Chondrocyte (in vitro differentiated cells): ENCODE measurements at regions not wholly inside any gene's neighbourhood (a gene's known extent, or its start where the extent isn't known, plus 50 kb on each side); places are given as distances from the start of the nearest gene placed in this dataset.

Experiments used
- DNase-seq: peaks from one replicate; pipeline ENCODE4 v3.0.0; 2021; ENCODE audit warnings: mixed read lengths, low spot score
- H3K27ac Mint-ChIP-seq: one replicate; pipeline ENCODE4 v1.8.0; 2021; ENCODE audit warnings: mild to moderate bottlenecking, moderate library complexity, mixed read lengths; ENCODE audit not compliant: unreplicated experiment
- H3K27me3 Mint-ChIP-seq: 2 replicates; pipeline ENCODE4 v1.8.0; 2021; ENCODE audit warnings: low read depth, mixed read lengths
- H3K36me3 Mint-ChIP-seq: 2 replicates; pipeline ENCODE4 v1.8.0; 2021; ENCODE audit warnings: low read depth, mixed read lengths
- H3K4me1 Mint-ChIP-seq: 2 replicates; pipeline ENCODE4 v1.8.0; 2021; ENCODE audit warnings: low read depth, mild to moderate bottlenecking, mixed read lengths
- H3K4me3 Mint-ChIP-seq: one replicate; pipeline ENCODE4 v1.8.0; 2021; ENCODE audit warnings: mild to moderate bottlenecking, moderate library complexity, mixed read lengths; ENCODE audit not compliant: unreplicated experiment
- H3K9me3 Mint-ChIP-seq: 2 replicates; pipeline ENCODE4 v1.8.0; 2021; ENCODE audit warnings: low read depth, mixed read lengths
- TF ChIP-seq, protein P1 (sequence below): fragments of 200-600 bp; sonication (generic); IDR thresholded peaks from 2 replicates; pipeline ENCODE4 v1.5.0; 2021; ENCODE audit warnings: antibody characterized with exemption, mild to moderate bottlenecking, moderate library complexity

DNA sequence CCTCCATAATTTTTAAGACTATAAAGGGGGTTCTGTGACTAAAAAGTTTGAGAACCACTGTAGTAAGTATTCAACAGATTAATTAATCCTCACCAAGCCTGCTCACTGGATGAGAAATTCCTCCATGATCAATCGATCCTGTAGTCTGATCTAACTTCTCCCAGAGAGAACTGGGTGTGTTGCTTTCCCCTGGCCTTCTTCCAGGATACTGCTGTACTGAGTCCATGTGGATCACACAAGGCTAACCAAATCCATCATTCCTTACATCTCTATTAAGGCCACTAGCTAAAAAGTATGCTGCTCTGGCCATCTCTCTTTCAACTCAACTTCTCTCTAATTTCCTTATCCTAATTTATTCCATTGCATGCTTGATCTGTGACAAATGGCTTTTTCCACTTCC is 280.2 kb upstream of the PCSK5 start:
- no peak overlapping the region for H3K27ac Mint-ChIP-seq
- no peaks in the 10 kb centered on the region for H3K9me3 Mint-ChIP-seq
- H3K36me3 Mint-ChIP-seq: no peaks in the 10 kb centered on the region
- H3K4me1 Mint-ChIP-seq: no peaks in the 10 kb centered on the region
- no peak for DNase-seq
- TF ChIP-seq, protein P1, sequence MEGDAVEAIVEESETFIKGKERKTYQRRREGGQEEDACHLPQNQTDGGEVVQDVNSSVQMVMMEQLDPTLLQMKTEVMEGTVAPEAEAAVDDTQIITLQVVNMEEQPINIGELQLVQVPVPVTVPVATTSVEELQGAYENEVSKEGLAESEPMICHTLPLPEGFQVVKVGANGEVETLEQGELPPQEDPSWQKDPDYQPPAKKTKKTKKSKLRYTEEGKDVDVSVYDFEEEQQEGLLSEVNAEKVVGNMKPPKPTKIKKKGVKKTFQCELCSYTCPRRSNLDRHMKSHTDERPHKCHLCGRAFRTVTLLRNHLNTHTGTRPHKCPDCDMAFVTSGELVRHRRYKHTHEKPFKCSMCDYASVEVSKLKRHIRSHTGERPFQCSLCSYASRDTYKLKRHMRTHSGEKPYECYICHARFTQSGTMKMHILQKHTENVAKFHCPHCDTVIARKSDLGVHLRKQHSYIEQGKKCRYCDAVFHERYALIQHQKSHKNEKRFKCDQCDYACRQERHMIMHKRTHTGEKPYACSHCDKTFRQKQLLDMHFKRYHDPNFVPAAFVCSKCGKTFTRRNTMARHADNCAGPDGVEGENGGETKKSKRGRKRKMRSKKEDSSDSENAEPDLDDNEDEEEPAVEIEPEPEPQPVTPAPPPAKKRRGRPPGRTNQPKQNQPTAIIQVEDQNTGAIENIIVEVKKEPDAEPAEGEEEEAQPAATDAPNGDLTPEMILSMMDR: no peak
- H3K4me3 Mint-ChIP-seq: no peak overlapping the region
- H3K27me3 Mint-ChIP-seq: peaks cover 27% of the 10 kb centered on the region

DNA sequence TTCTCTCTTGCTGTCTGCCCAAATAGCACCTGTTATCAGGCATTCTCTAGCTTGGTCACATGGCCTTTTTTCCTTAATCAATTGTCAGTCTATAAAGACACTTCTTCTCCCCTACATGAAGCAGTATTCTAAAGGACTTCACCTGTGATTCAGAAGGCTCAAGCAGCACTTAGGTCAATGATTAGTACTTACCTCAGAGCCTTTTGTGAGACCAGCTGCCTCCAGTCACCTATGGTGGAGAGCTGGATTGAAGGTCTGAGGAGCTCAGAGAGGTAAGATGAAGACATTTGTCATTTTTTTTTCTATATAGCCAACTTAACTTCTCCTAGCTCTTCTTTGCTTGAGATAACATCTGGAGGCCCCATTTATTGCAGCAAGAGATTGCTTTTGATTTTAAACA is 278.3 kb upstream of the PCSK5 start:
- TF ChIP-seq, protein P1: no peak
- Mint-ChIP-seq H3K27ac (no peak overlapping the region), H3K36me3 (no peaks in the 10 kb centered on the region), H3K27me3 (peaks cover 23% of the 10 kb centered on the region), H3K4me3 (no peak overlapping the region), H3K9me3 (no peaks in the 10 kb centered on the region), H3K4me1 (peaks cover 9% of the 10 kb centered on the region)
- no peak for DNase-seq

DNA sequence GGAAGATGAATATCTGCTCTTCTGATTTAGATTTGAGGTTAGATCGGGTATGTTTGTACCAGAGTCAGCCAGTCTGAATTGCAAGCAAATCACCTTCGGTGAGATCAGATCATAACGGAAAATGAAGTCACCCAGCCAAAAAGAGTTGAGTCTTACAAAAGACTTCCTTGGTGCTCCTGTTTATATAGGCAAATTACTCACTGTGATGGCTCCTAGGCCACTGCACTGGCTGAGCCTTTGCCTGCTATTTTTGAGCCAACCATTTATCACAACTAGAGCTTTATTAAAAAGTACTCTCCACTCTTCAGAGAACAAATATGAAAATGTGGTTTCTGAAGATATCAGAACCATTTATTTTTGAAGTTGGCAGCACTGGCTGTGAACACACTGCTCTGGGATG is 277.7 kb upstream of the PCSK5 start:
- Mint-ChIP-seq H3K4me1 (peaks cover 11% of the 10 kb centered on the region), H3K9me3 (no peaks in the 10 kb centered on the region), H3K27me3 (peaks cover 22% of the 10 kb centered on the region), H3K27ac (no peak overlapping the region), H3K4me3 (no peak overlapping the region), H3K36me3 (no peaks in the 10 kb centered on the region)
- no peak for DNase-seq
- TF ChIP-seq, protein P1: no peak

DNA sequence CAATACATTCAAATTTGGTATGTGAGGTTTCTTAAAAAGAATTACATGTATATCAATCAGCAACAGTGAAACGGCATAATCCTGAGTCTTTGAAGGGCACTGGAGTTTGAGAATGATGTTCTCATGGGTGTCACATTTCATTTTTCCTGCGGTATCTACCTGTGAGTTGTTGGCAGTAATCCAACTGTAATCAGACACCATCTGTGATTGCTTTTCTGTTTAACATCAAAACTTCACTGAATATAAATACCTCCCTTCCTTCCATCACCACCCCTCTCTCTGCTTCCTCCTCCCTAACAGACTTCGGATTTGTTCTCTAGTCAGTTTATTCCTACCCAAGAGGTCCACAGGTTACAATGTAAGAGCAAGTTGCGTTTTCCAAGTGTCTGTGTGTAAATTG is 275.2 kb upstream of the PCSK5 start:
- Mint-ChIP-seq H3K4me1 (peaks cover 11% of the 10 kb centered on the region), H3K36me3 (no peaks in the 10 kb centered on the region), H3K9me3 (peaks cover 5% of the 10 kb centered on the region), H3K27me3 (peaks cover 20% of the 10 kb centered on the region), H3K27ac (no peak overlapping the region), H3K4me3 (no peak overlapping the region)
- TF ChIP-seq, protein P1: no peak
- DNase-seq: no peak

DNA sequence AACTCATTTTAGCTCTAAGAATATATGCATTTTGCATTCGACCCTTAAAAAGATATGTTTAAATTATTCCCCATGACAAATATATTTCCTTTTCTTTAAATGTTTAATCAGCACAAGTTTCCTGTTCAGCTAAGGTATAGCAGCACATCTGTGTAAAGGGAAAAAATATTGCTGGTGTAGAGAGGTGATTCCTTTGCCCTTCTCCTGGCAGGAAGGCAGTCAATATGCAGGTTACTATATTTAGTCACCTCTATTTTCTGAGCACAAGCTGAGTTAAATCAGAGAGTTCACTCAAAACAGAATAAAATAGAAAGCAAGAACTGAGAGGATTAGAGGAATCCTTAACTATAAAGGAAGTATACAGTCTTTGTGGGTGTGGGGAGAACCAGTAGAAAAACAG is 274.4 kb upstream of the PCSK5 start:
- H3K27me3 Mint-ChIP-seq: peaks cover 17% of the 10 kb centered on the region
- TF ChIP-seq, protein P1: no peak
- H3K36me3 Mint-ChIP-seq: peaks cover 1% of the 10 kb centered on the region
- no peak for DNase-seq
- H3K4me3 Mint-ChIP-seq: no peak overlapping the region
- peaks cover 11% of the 10 kb centered on the region for H3K4me1 Mint-ChIP-seq
- H3K27ac Mint-ChIP-seq: no peak overlapping the region
- H3K9me3 Mint-ChIP-seq: peaks cover 8% of the 10 kb centered on the region
